ENCODE measurements at regions not wholly inside any gene's neighbourhood (a gene's known extent, or its start where the extent isn't known, plus 50 kb on each side); places are given as distances from the start of the nearest gene placed in this dataset.

- no peak overlapping the region for H3K4me3 ChIP-seq
- DNase-seq (ENCODE audit: extremely low spot score in 2 of 2) = no peak
- H3K36me3 ChIP-seq = no peaks in the 10 kb centered on the region
- no peaks in the 10 kb centered on the region for H3K9me3 ChIP-seq
- H3K27ac ChIP-seq = no peak overlapping the region
- H3K27me3 ChIP-seq = no peaks in the 10 kb centered on the region
- no peak for TF ChIP-seq POLR2AphosphoS5 (IDR thresholded peaks at IDR 0.05; ENCODE audit: insufficient read depth in 1 of 2, low read depth in 1 of 2)
- TF ChIP-seq CTCF (IDR thresholded peaks at IDR 0.05) = no peak
- TF ChIP-seq POLR2A (IDR thresholded peaks at IDR 0.05) = no peak
- no peaks in the 10 kb centered on the region for H3K4me1 ChIP-seq
- intact Hi-C loops (cut with DNase I) = no loop called here
Observed at GRCh38 chr13:109858319-109858718, 71.9 kb upstream of the IRS2 start.

DNA sequence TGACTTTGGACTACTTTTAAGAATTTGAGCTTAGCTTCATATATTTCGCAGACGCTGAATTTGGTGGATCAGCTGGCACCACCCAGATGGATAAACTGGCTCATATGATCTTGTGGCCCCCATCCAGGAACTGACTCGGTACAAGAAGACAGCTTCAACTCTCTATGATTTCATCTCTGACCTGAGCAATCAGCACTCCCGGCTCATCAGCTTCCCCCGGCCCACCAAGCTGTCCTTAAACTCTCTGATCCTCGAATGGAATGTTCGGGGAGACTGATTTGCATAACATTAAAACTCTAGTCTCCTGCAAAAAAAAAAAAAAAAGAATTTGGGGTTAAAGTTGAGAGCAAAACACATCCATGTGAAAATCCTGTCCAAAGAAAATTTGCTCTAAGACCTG is 71.4 kb upstream of the IRS2 start:
- H3K27me3 ChIP-seq = no peaks in the 10 kb centered on the region
- no peak for TF ChIP-seq CTCF (IDR thresholded peaks at IDR 0.05)
- TF ChIP-seq POLR2AphosphoS5 (IDR thresholded peaks at IDR 0.05; ENCODE audit: insufficient read depth in 1 of 2, low read depth in 1 of 2) = no peak
- TF ChIP-seq POLR2A (IDR thresholded peaks at IDR 0.05) = no peak
- no peak for DNase-seq (ENCODE audit: extremely low spot score in 2 of 2)
- H3K36me3 ChIP-seq = no peaks in the 10 kb centered on the region
- H3K27ac ChIP-seq = no peak overlapping the region
- H3K4me3 ChIP-seq = no peak overlapping the region
- intact Hi-C loops (cut with DNase I) = no loop called here
- H3K4me1 ChIP-seq = no peaks in the 10 kb centered on the region
- H3K9me3 ChIP-seq = no peaks in the 10 kb centered on the region

DNA sequence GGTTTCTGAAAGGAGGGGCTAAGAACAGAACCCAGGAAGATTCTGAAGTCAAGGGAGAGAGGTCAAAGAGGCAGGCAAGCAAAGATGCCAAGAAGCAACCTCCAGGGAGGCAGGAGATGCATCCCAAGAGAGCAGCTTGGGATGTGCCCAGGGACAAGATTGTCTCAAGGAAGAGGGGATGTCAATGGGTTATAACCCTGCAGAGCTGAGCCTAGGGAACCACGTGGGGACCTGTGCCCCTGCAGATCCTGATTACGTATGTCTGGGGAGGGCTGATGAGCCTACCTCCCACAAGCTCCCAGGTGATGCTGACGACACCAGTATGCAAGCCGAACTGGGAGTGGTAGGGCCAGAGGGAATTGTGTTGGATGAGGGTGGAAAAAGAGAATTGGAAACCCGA is 70.9 kb upstream of the IRS2 start:
- no peak for DNase-seq (ENCODE audit: extremely low spot score in 2 of 2)
- TF ChIP-seq POLR2AphosphoS5 (IDR thresholded peaks at IDR 0.05; ENCODE audit: insufficient read depth in 1 of 2, low read depth in 1 of 2) (no peak), CTCF (IDR thresholded peaks at IDR 0.05) (no peak), POLR2A (IDR thresholded peaks at IDR 0.05) (no peak)

GRCh38 chr13:109856350-109856749 is 70.0 kb upstream of the IRS2 start:
- Histone ChIP-seq H3K4me1 (no peaks in the 10 kb centered on the region), H3K4me3 (no peak overlapping the region), H3K9me3 (no peaks in the 10 kb centered on the region), H3K36me3 (no peaks in the 10 kb centered on the region), H3K27me3 (no peaks in the 10 kb centered on the region), H3K27ac (no peak overlapping the region)
- TF ChIP-seq POLR2AphosphoS5 (IDR thresholded peaks at IDR 0.05; ENCODE audit: insufficient read depth in 1 of 2, low read depth in 1 of 2) (no peak), POLR2A (IDR thresholded peaks at IDR 0.05) (no peak), CTCF (IDR thresholded peaks at IDR 0.05) (no peak)
- intact Hi-C loops (cut with DNase I) = no loop called here
- no peak for DNase-seq (ENCODE audit: extremely low spot score in 2 of 2)

More for the DNA sequence above, 70.9 kb upstream of the IRS2 start:
- H3K27me3 ChIP-seq = no peaks in the 10 kb centered on the region
- no peaks in the 10 kb centered on the region for H3K36me3 ChIP-seq
- H3K27ac ChIP-seq = no peak overlapping the region
- H3K9me3 ChIP-seq = no peaks in the 10 kb centered on the region
- intact Hi-C loops (cut with DNase I) = no loop called here
- H3K4me3 ChIP-seq = no peak overlapping the region
- no peaks in the 10 kb centered on the region for H3K4me1 ChIP-seq

DNA sequence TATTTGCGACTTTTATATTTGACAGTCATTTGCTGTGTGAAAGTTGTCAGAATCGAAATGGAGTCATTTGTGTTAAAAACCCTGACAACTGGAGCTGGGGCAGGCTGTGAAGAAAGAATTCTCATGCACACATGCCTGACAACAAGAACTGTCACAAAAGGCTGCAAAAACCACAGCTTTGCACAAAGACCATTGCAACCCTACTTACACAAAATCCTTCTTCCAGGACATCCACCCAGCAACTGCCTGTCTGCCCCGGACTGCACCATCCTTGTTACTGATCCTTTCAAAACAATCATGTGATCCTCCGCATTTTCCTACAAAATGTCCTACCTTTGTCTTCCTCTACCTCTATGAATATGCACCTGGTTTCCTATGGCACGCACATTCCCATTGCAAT is 66.8 kb upstream of the IRS2 start:
- Histone ChIP-seq H3K36me3 (no peaks in the 10 kb centered on the region), H3K27me3 (no peaks in the 10 kb centered on the region), H3K4me3 (no peak overlapping the region), H3K27ac (no peak overlapping the region), H3K4me1 (no peaks in the 10 kb centered on the region), H3K9me3 (no peaks in the 10 kb centered on the region)
- DNase-seq (ENCODE audit: extremely low spot score in 2 of 2) = no peak
- intact Hi-C loops (cut with DNase I) = no loop called here
- TF ChIP-seq POLR2AphosphoS5 (IDR thresholded peaks at IDR 0.05; ENCODE audit: insufficient read depth in 1 of 2, low read depth in 1 of 2) (no peak), CTCF (IDR thresholded peaks at IDR 0.05) (no peak), POLR2A (IDR thresholded peaks at IDR 0.05) (no peak)

All from vagina (tissue), 2 donors.